NCI-H2196 treated with DMSO at 0.1 percent for 48 hours (cell line): ENCODE measurements at regions not wholly inside any gene's neighbourhood (a gene's known extent, or its start where the extent isn't known, plus 50 kb on each side); places are given as distances from the start of the nearest gene placed in this dataset.

Experiments used
- DNase-seq: peaks from one replicate; lab custom pipeline; 2025; ENCODE audit not compliant: unreplicated experiment; lab: John Stamatoyannopoulos, UW

DNA sequence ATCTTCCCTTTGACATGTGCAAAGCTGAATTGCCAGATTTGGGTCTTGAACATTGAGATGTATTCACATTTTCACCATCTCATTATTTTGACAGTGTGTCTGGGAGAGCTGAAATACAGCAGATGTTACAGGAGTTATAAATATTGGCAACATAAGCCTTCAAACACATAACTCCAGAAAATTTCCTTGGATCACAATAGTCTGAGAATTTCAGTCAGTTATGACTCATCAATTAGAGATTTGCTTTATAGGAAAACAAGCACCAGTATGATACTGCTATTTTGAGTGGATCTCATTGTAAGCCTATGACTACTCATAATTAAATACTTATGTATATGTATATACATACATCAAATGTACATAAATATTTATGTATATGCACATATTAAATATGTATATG, 1171.8 kb downstream of the AMY1C start:
- DNase-seq, result no peak

GRCh38 chr1:104923075-104923474, 1173.4 kb downstream of the AMY1C start:
- DNase-seq, result no peak

GRCh38 chr1:104929280-104929679, 1179.6 kb downstream of the AMY1C start:
- DNase-seq, result no peak

DNA sequence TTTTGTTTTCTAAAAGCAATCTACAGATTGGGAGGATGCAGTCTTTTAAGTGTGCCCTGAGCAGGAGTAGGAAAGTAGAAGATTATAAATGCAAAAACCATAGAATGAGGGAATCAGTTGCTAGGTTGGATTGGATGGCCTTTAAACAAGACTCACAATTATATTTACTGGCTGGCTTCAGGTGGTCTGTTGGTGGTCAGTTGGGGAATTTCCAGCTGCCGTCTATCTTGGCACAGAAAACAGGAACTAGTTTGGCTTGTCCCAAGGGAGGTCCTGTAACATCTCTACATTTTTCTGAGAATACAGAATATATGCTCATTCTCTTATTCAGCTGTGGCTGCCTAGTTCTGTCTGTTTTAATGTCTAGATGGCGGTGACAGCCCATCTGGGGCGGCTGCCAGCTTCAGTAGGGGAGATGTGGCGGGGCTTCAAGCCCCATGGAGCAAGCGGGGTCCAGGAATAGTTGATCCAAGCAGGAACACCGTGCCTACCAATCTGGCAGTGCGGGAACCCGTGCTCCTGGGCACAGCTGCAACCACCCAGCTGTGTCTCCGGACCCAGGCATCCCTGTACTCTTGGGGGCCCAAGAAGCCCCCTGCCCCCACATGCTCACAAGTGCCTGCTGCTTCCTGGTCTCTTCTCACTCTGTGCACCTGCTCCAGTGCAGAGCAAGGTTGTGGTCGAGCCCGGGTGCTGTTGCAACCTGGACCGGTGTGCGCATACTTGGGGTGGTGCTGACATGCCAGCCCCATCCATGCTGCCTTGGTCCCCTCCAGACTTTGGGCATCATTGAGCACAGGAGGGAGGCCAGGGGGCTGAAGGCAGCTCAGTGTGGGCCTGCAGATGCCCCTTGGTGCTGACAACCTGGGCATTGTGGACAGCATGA, 1182.6 kb downstream of the AMY1C start:
- no peak for DNase-seq

DNA sequence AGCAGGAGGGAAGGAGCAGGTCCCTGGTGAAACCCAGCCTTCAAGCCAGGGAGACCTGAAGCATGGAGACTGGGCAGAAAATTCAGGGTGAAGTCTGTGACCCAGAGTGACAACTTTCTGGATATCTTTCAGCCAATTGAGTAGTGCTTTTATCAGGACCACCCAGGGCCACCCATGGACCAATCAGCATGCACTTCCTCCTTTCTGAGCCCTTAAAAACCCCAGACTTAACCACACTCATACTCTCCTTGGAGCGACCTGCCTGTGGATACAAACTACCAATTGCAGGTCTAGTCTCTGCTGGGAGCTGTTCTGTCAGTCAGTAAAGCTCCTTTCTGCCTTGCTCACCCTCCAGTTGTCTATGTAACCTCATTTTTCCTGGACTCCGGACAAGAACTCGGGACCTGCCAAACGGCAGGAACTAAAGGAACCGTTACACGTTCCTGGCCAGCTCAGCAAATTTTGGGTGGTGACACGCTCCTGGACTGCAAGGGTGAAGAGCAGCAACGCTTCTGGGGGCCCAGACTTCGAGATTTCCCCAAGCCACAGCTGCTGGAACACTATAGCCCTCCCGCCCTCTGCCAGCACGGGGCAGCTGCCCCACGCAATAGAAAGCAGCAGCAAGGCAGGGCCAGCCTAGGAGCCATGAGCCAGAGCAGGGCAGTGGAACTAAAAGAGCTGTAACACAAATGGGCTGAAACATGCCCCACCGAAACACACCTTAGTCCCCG, 1183.4 kb downstream of the AMY1C start:
- DNase-seq, result no peak

DNA sequence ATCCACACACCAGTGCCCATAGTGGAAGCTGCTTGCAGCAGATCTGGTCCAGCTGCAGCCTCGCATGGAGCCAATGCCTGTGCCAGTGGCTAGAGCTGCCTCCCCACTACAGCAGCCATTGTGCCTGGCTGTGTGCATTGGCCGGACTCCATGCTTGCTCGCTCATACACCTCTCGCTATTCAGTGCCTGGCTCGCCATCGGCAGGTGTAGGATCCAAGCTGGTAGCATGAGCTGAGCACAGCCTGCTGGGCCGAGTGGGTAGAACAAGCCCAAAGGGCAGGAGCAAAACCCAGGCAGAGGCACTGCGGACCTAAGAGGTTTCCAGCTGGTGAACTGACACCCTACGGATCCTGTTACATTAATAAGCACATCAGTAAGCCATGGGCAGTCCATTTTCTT, 1184.1 kb downstream of the AMY1C start:
- no peak for DNase-seq

DNA sequence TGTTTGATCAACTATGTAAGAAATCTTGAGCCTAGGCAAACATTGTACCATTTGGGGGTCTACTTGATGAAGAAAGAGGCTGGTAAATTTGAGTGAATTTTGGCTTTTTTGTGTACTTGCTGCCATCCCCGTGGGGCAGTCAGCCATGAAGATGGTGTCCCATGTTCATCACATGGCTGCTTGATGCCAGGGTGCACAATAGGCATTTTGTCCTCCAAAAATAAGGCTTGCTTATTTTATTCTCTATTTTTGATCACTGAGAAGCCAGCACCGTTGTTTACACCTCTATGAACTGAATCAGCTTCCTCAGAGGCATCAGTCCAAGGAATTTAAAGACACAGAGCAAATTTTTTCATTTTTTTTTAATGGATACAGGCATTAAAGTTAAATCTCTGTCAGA, 1195.7 kb downstream of the AMY1C start:
- no peak for DNase-seq

DNA sequence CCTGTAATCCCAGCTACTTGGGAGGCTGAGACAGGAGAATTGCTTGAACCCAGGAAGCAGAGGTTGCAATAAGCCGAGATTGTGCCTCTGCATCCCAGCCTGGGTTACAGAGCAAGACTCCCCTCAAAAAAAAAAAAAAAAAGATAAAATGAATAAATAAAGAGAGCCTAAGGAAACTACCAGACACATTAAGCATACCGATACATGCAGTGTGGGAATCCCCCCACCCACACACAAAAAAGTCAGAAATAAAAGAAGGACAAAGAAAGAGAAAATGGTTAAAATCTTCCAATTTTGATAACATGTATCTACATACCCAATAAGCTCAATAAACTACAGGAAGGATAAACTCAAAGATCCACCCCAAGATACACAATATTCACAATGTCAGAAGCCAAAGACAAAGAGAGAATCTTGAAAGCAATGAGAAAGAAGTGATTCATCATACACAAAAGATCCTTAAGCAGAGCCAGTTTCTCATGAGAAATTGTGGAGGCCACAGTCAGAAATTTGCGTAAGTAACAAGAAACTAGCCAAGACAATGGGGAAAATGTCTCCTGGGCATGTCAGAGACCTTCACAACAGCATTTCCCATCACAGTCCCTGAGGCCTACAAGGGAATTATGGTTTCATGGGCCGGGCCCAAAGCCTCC, 1197.0 kb downstream of the AMY1C start:
- no peak for DNase-seq

GRCh38 chr1:104953555-104953954, 1203.9 kb downstream of the AMY1C start:
- peak; percentile 33 for DNase-seq

GRCh38 chr1:104973516-104973915, 1223.8 kb downstream of the AMY1C start:
- DNase-seq, result no peak

DNA sequence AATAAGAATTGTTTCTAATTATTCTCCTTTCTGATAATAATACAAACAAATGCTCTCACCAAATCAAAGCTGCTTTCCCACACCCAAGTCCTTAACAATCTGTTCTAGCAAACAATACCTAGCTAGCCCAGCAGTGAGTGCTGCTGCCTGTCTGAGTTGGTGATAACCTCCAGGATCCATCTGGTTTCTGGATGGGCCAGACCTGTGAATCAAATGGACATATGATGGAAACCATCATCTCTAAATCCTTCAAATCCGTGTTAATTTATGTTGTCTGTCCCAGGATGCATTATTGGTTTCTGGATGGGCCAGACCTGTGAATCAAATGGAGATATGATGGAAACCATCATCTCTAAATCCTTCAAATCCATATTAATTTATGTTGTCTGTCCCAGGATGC, 1230.0 kb downstream of the AMY1C start:
- DNase-seq, result no peak

GRCh38 chr1:104987210-104987609, 1237.5 kb downstream of the AMY1C start:
- no peak for DNase-seq

- no peak for DNase-seq
These were observed 1239.3 kb downstream of the AMY1C start for GRCh38 chr1:104989012-104989411.

DNA sequence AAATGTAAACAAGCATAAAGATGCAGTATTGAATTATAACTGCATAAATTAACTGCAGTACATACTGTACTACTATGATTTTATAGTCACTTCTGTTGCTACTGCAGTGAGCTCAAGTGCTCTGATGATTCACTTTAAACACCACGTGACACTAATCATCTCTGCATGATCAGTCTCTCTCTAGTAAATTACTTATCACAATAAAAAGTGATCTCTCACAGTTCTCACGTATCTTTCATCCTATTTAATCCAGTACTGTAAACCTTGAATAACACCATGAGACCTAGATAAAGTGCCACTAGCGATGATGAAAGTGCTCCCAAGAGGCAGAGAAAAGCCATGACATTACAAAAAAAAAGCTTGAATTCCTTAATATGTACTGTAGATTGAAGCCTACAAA, 1242.0 kb downstream of the AMY1C start:
- no peak for DNase-seq

- no peak for DNase-seq
These were observed 1251.1 kb downstream of the AMY1C start for GRCh38 chr1:105000793-105001192.

DNA sequence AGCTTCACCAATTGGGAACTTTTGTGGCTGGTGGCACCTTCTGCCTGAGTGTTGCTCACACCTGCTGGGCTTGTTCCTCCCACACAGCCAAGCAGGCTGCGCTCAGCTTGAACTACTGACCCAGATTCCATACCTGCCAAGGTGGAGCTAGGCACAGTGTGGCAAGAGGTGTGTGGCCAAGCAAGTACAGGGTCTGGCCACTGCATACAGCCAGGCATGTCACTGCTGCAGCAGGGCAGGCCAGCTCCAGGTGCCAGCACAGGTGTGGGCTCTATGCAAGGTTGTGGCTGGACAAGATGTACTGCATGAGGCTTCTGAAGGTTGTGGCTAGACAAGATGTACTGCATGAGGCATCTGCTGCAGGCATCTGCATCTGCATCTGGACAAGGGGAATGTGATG, 1254.8 kb downstream of the AMY1C start:
- DNase-seq, result no peak

GRCh38 chr1:105005594-105006195, 1256.0 kb downstream of the AMY1C start:
- DNase-seq, result no peak

GRCh38 chr1:105017587-105017986, 1267.9 kb downstream of the AMY1C start:
- no peak for DNase-seq

DNA sequence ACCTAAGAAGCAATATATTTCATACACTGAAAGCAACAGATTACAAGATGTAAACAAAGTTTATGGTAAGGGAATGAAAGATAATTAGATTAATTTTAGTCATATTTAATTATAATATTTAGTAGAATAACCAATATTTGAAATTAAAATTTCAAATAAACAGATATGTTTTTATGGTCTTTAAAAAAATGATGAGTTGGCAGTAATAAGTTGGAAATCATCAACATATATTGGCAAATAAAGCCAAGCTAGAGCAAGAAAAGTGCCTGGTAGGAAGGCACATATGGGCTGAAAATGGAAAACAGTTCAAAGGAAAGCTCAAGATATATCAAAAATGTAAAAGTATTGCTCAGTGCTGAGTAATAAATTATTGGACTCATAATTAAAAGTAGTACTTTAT, 1274.0 kb downstream of the AMY1C start:
- DNase-seq, result no peak

- DNase-seq, result no peak
These were observed 1278.3 kb downstream of the AMY1C start for GRCh38 chr1:105027838-105028471.

GRCh38 chr1:105072446-105072845, 1322.7 kb downstream of the AMY1C start:
- no peak for DNase-seq
